HG02678 (cell line): ENCODE measurements at regions not wholly inside any gene's neighbourhood (a gene's known extent, or its start where the extent isn't known, plus 50 kb on each side); places are given as distances from the start of the nearest gene placed in this dataset.

Experiments
- ATAC-seq: cut with Tn5 transposase; IDR thresholded peaks from one replicate; pipeline ENCODE4 v1.9.1; 2021; ENCODE audit warnings: mild to moderate bottlenecking, moderate library complexity; ENCODE audit not compliant: unreplicated experiment

- ATAC-seq, result no peak
These were observed 203.1 kb upstream of the NEBL start for GRCh38 chr10:21100190-21100589.

- ATAC-seq, result no peak
These were observed 202.4 kb upstream of the NEBL start for GRCh38 chr10:21099291-21100062.

GRCh38 chr10:21097926-21098355, 200.8 kb upstream of the NEBL start:
- ATAC-seq, result no peak

GRCh38 chr10:21095494-21096055, 198.5 kb upstream of the NEBL start:
- ATAC-seq, result no peak

- no peak for ATAC-seq
These were observed 198.0 kb upstream of the NEBL start for GRCh38 chr10:21095073-21095472.

GRCh38 chr10:21092683-21093524, 195.8 kb upstream of the NEBL start:
- ATAC-seq, result no peak

GRCh38 chr10:21090609-21091082, 193.5 kb upstream of the NEBL start:
- no peak for ATAC-seq

GRCh38 chr10:21087476-21087875, 190.4 kb upstream of the NEBL start:
- no peak for ATAC-seq

GRCh38 chr10:21084700-21085099, 187.6 kb upstream of the NEBL start:
- ATAC-seq, result no peak

GRCh38 chr10:21083861-21084260, 186.8 kb upstream of the NEBL start:
- no peak for ATAC-seq

GRCh38 chr10:21082206-21082605, 185.1 kb upstream of the NEBL start:
- ATAC-seq, result no peak

GRCh38 chr10:21080261-21080660, 183.2 kb upstream of the NEBL start:
- ATAC-seq, result no peak

- ATAC-seq, result no peak
These were observed 182.2 kb upstream of the NEBL start for GRCh38 chr10:21079330-21079658.

- ATAC-seq, result peak; percentile 71
These were observed 181.6 kb upstream of the NEBL start for GRCh38 chr10:21078410-21079329.

GRCh38 chr10:21077681-21078080, 180.6 kb upstream of the NEBL start:
- ATAC-seq, result no peak

GRCh38 chr10:21076381-21076780, 179.3 kb upstream of the NEBL start:
- no peak for ATAC-seq

- ATAC-seq, result no peak
These were observed 178.8 kb upstream of the NEBL start for GRCh38 chr10:21075880-21076279.

GRCh38 chr10:21071001-21071673, 174.0 kb upstream of the NEBL start:
- no peak for ATAC-seq

GRCh38 chr10:21069929-21070700, 173.0 kb upstream of the NEBL start:
- ATAC-seq, result no peak
